Hematopoietic multipotent progenitor cell treated with erythropoietin and hydrocortisone succinate and interleukin-3 and kit ligand, for 6 days (in vitro differentiated cells): ENCODE measurements at regions not wholly inside any gene's neighbourhood (a gene's known extent, or its start where the extent isn't known, plus 50 kb on each side); places are given as distances from the start of the nearest gene placed in this dataset.
"Not testable (repeated sequence)": the region's sequence is repeated elsewhere in the genome, so short reads cannot be mapped to it uniquely, and the experiment has no call there.

ENCODE experiments used
- DNase-seq: peaks from one replicate; pipeline ENCODE4 v3.0.0-alpha.2; 2015

DNA sequence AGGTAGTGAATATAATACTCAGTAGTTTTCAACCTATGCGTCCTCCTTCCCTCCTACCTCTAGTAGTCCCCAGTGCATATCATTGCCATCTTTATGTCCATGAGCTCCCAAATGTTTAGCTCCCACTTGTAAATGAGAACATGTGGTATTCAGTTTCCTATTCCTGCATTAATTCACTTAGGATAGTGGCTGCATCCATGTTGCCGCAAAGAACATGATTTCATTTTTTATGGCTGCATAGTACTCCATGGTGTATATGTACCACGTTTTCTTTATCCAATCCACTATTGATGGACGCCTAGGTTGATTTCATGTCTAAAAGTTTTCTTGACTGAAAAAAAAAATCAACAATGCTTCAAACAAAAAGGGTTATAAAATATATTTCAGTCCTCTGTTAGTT, 303.4 kb upstream of the SGCG start:
- no peak for DNase-seq

DNA sequence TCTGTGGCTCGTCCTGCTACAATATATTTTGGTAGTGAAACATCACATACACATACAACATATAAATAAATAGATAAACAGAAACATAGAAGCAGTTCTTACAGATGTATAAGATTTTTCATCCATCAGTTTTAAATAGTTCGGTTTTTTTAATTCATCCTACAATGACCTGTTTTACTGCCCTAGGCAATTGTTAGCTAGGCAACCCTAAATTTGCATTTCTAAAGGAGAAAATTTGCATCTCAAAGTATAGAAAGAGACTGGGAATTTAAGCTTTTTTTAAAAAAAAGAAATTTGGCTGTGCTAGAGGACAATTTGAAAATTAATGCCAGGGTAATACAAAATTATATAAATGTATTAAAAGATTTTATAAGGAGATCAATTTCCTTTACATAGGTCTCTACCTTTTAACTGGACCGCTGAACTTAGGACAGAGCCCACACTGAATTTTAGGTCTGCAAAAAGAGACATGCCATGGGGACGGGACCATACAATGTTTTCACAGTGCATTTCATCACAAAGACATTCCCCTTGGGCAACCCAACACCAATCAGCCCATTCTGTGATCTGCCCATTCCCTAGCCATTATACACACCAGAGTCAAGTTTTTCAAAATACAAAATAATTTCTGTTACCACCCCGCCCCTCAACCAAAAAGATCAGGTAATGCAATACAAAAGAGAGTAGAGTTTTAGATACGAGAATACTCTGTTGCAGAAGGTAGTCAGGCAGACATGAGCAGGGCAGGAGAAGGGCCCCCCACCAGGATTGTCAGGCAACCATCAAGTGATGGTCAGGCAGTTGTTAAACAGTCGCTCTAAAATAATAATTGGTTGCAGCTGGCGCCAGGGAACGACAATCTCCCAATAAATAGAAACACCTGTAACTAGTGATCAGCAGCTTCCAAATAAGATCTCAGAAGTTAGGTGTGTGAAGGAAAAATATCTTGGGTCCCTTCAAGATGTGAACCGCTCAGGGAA, 299.7 kb upstream of the SGCG start:
- DNase-seq = no peak

DNA sequence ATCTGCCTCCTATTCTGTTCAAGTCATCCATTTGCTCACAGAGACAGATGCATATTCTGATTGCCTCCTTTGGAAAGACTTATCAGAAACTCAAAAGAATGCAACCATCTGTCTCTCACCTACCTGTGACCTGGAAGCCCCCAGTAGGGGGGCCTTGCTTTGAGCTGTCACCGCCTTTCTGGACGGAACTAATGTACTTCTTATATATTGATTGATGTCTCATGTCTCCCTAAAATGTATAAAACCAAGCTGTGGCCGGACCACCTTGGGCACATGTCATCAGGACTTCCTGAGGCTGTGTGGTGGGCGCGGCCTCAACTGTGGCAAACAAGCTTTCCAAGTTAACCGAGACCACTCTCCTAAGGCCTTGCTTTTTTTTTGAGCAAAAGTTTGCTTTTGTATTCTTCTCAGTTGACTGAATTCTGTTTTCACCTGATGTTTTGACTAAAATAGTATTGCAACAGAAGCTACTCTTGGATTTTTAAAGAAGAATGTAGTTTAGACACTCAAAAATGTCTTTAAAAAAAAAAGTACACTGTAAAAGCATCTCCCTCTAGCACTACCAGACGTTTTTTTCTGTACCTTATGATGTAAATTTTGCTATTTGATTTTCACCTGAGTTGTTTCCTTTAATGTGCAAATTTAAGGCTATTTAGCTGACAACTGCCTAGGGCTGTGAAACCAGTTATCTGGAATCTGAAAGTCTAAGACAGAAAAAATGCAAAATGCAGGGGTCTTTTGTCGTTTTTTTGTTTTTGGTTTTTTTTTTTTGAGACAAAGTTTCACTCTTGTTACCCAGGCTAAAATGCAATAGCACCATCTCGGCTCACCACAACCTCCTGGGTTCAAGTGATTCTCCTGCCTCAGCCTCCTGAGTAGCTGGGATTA, 298.8 kb upstream of the SGCG start:
- DNase-seq = not testable (repeated sequence)

- DNase-seq = no peak
These were observed 297.4 kb upstream of the SGCG start for GRCh38 chr13:22883262-22883840.

GRCh38 chr13:22883956-22884355, 296.8 kb upstream of the SGCG start:
- no peak for DNase-seq

DNA sequence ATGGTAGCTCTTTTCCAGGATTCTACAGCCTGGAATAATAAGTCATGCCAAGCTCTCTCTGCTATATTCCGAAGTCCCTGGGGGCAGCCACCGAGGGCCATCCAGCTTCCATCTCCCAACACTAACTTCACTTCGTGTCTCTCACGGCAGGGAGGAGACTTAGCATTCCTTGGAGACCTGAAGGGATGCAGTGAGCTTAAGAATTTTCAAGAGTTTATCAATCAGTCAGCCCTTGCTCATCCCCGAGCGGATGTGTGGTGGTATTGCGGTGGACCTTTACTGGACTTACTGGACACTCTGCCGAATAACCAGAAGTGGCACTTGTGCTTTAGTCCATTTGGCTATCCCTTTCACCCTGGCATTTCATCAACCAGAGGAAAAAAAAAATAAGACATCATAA, 294.7 kb upstream of the SGCG start:
- not testable (repeated sequence) for DNase-seq

DNA sequence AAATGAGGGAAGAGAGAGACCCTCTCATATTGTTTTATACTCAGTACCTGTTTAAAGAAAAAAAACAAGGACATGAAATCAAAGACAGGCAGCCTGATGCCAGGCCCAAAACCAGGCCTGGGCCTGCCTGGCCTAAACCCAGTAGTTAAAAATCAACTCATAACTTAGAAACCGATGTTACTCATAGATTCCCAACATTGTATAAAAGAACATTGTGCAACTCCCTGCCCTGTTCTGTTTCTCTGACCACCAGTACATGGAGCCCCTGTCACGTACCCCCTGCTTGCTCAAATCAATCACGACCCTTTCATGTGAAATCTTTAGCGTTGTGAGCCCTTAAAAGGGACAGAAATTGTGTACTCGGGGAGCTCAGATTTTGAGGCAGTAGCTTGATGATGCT, 291.4 kb upstream of the SGCG start:
- not testable (repeated sequence) for DNase-seq

DNA sequence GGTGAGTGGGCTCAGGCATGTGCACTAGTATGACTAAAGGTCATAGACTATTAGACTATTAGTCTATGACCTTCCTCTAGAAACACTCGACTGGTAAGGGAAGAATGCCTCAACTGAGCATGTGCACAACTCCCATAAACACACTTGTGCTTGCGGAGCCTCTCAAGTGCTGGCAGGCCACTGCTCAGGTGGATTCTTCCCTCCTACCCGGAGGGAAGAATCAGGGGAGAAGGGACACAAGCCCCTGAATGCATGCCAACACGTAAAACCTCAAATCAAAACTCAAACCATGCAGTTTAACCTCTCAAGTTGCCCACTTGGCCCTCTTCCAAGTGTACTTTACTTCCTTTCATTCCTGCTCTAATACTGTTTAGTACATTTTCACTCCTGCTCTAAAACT, 287.6 kb upstream of the SGCG start:
- DNase-seq = no peak

DNA sequence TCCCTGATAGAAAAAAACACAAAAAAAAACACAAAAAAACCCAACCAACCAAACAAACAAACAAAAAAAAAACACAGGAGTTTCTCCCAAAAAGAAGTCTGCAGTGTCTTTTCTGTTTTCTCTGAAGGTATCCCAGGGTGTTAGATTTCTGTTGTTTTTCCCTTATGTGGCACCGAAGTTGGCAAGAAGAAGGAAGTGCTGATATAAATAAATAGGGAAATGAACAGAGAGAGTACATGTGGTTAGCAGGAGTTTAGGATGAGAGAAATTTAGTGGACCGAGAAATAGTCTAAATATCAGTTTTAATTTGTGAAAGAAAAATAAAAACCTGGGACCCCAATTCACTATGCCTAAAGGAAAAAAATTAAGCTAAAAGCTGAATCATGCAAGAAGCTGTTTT, 287.0 kb upstream of the SGCG start:
- DNase-seq = no peak

- no peak for DNase-seq
These were observed 283.0 kb upstream of the SGCG start for GRCh38 chr13:22897571-22898314.

DNA sequence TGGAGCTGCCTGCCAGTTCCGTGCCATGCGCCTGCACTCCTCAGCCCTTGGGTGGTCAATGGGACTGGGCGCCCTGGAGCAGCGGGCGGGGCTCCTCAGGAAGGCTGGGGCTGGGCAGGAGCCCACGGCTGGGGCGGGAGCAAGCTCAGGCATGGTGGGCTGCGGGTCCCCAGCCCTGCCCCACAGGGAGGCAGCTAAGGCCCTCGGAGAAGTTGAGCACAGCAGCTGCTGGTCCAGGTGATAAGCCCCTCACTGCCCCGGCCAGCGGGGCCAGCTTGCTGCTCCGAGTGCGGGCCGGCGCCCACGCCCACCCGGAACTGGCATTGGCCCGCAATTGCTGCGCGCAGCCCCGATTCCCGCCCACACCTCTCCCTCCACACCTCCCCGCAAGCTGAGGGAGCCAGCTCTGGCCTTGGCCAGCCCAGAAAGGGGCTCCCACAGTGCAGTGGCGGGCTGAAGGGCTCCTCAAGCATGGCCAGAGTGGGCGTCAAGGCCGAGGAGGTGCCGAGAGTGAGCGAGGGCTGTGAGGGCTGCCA, 280.3 kb upstream of the SGCG start:
- DNase-seq = not testable (repeated sequence)

- DNase-seq = no peak
These were observed 277.5 kb upstream of the SGCG start for GRCh38 chr13:22903301-22903700.

DNA sequence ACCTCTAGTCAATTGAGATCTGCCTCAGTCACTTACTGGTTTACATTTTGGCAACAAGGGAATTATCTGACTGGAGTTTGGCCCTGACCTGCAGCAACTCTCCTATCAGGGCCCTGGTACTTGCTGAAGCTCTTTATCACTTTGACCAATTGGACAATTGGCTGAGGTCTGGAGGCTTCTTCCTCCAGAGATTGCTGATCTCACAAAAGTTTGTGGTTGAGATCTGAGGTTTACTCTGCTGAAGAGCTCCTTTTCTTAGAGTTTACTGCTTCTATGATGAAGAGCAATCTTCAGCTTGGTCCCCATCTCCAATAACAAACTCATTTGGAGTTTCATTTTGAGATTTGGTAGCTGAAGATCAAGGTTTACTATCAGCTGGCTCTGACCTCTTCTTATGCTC, 276.9 kb upstream of the SGCG start:
- no peak for DNase-seq

- no peak for DNase-seq
These were observed 265.2 kb upstream of the SGCG start for GRCh38 chr13:22915442-22916082.

DNA sequence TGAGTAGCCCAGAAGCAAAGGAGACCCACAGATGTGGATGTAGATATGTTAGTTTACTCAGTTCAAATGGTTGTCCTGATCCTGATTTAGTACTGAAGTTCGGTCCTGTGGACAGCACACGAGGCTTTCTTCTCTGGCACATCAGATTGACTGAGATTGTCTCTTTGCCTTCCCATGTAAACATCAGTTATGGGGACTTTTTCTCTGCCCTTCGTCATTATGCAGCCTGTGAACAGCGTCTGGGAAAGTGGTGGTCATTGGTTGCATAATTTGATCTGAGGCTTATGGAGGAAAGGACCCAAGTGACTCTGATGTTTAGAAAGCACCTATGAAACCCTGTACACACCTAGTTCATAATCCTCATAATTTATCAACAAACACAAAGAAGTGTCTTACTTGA, 264.5 kb upstream of the SGCG start:
- DNase-seq = not testable (repeated sequence)

- peak; percentile 33 for DNase-seq
These were observed 254.7 kb upstream of the SGCG start for GRCh38 chr13:22925881-22926747.

- no peak for DNase-seq
These were observed 253.9 kb upstream of the SGCG start for GRCh38 chr13:22926748-22927400.

DNA sequence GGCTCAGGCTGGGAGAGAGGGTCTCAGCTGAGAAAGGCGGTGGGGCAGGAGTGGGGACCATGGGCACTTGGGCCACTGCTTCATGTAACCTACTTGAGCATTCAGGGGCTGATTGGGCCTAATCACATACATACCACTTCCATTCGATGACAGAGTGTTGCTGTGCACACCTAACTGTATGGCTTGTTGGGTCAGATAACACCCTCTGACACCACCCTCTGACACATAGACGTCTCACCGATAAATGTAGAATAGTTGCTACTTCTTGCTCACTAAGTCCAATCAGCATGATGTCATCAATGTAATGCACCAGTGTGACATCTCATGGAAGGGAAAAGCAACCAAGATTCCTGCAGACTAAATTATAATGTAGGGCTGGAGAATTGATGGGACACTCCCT, 252.9 kb upstream of the SGCG start:
- DNase-seq = not testable (repeated sequence)

- DNase-seq = no peak
These were observed 251.2 kb upstream of the SGCG start for GRCh38 chr13:22929381-22930126.
